CD4-positive, alpha-beta T cell treated with Interleukin-17A for 4 hours (primary cell): ENCODE measurements at regions not wholly inside any gene's neighbourhood (a gene's known extent, or its start where the extent isn't known, plus 50 kb on each side); places are given as distances from the start of the nearest gene placed in this dataset.

Experiments
- DNase-seq: peaks from one replicate; pipeline ENCODE4 v3.0.0-alpha.2; 2020; ENCODE audit warnings: mixed read lengths

DNA sequence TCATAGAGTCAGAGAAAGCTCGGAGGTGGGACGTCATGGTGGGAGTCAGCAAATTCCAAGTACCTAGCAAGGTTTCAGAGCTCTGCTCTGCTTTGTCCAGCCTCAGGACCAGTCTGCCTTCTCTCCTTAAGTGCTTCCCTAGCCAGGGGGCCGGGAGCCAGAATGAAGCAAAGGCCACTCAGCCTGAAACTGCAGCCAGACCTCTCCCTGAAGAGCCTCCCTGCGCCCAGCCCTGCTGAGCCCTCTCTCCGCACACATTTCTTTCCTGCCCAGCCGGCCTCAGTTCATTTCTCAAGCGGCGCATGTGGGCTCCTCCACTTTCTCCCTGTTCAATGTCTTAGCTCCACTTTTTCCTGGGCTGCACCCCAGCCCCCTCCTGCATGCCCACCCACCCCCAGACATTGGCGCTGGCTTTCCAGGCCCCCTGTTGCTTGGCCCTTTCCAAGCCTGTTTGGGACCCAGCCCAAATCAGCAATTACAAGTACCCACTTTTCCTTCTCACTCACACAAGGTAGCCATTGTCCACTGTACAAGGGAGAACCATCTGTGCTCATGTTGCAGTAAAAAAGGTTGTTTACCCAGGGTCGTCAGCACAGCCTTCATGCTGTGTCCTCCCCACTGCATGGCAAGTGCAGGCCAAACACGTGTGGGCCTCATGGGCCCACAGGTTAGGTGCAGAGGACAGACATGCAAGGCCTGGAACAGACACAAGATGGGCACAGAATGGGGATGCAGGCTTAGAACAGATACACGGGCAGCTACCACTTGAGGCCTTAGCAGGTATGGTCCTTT, 147.1 kb downstream of the MRPL14 start:
- no peak for DNase-seq

DNA sequence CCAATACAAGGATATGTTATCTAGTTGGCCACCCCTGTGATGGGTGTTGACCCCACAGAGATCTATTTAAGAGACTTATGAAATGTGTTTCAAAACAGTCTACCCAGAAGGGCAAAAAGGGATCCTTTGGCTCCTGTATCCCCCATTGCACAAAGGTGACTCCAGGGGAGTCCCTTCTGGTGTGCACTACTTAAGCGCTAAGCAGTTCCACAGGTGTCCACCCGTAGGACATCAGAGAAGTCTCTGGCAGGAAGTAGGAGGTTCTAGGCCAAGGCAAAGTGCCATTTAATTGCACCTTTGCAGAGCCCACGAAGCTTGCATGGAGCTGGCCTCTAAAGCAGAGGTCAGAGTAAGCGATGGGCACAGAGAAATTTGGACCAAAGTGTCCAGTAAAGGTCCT, 147.7 kb downstream of the MRPL14 start:
- no peak for DNase-seq

DNA sequence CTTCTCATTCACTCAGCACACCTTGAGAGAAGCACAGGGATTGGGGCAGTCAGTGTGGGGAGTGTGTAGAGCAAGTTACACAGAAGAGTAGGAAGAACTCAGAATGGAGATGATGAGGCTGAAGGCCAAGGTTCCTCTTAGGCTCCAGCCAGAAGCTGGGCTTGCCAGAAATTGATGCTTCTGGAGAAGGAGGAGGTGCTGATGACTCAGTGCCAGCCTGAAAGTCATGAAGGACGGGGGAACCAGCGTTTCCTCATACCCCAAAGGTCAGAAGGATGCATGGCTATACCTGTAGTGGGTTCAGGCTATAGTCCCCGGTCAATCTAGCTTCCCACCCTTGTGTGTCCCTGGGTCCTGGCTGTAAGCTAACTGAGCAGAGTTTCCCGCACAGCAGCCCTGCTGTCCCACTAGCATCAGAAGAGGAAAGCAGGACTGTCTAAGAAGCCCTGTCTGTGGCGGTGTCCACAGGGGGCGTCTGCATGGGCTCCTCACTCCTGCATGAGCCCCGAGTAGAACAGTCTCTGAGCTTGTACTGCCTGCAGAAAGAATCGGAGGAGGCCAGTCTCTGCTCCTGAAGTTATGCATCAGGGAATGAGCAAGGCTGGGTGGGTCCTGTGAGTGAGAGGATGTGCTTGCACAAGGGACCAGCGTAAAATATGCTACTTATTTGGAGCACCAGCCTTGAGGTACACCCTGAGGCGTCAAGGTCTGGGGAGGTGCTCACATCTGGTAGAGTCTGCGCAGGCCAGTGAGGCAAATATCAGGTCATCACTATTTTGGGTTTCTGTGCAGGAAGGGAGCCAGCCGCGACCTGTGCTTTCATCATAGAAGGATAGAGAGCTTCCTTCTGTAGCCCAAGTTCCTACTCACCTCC, 148.5 kb downstream of the MRPL14 start:
- DNase-seq, result no peak

DNA sequence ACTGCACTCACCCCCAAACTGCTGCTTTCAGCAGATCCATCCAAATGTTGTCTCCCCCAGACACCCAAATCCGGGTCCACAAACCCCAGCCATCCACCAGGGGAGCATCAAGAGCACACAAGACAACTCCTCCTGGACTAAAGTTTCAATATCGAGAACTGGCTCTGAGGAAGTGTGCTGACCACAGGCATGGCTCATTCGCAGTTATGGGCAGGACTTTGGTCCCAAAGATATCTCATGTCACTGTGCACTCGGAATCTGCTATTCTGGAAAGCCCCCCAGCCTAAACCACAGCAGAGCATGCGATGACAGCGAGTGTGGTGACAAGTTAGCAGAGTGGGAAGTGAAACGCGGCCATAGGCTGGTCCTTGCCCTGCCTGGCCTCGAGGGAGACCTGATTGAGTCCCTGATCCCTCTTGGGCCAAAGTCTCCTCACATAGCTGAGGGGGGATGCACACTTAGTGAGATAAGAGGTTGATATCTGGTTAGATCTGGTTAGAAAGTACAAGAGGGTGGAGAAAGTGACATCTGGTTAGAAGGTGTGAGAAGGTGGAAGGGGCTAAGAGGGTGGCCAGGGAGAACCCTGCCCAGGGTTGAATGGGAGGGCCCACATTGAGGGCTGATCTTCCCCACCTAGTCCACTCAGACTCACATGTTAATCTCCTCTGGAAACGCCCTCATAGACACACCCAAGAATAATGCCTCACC, 149.7 kb downstream of the MRPL14 start:
- no peak for DNase-seq

DNA sequence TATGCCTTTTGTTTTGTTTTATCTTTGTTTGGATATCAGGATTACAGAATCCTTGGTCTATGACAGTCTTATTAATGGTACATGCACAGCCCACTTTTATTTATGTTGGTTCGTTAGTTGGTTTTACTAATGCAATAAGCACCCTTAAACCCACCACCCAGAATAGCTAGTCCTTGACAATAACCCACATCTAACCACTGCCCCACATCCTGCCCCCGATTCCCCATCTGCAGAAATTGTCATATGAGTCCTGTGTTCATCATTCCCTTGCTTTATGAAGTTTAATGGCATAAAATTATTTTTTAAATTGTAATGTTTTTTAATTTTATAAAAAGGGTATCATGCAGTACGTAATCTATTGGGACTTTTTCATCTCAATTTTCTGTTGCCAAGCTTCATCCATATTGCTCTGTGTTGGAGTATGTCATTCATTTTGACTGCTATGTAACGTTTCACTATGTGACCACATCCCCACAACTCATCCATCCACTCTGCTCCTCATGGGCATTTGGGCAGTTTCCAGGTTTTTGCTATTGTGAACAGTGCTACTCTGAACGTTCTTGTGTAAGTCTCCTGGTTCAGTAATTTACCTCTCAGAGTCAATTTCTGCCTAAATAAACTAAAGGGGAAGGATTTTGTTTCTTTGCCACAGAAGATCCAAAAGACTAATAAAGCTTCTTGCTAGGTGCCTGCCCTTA, 150.4 kb downstream of the MRPL14 start:
- no peak for DNase-seq

DNA sequence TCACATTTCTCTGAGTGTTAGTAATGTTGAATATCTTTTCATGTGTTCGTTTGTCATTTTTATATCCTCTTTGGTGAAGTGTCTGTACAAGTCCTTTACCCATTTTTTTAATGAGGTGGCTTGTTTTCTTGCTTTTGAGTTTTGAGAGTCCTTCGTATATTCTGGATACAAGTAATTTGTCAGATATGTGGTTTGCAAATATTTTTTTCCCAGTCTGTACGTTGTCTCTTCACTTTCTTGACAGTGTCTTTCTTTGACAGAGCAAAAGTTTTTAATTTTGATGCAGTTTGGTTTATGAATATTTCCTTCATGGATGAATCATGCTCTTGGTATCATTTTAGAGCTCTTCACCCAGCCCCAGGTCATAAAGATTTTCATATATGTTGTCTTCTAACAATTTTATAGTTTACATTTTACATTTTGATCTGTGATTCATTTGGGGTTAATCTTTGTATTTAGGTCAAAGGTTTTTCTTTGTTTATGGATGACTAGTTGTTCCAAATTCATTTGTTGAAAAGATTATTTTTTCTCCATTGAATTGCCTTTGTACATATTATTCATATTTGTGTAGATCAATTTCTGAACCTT, 152.5 kb downstream of the MRPL14 start:
- no peak for DNase-seq

DNA sequence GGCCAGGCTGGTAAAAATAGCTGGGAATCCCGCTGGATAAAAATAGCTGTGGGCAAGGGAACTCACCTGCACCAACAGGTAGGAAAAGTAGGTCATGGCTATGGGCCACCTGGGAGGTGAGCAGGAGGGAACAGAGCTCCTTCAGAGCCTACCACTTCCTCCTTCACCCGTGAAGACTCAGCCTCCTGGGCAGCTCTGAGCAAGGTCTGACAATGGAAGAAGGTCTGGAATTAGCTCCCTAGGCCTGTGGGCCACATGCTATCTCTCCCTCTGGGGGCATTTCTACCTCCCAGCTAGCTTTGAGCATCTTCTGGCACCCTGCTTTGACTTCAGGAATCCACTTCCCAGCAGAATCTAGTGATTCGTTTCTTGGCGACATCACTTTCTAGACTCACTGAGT, 153.9 kb downstream of the MRPL14 start:
- DNase-seq, result no peak

DNA sequence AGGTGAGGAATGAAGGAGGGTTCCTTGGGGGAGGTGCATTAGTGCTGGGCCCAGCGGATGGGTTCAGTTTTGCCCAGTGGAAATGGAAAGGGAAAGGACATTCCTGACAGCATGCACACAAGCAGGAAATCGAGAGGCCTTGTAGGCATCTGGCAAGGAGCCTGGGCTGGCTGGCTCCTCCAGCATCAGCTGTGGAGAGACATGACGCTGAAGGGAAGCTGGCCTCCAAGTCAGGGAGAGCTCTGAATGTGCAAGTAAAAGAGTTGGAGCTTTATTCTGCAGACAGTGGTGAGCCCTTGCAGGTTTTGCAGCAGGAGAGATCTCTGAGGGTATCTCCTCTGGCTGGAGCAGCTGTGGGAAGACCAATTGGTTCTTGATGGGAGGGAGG, 154.3 kb downstream of the MRPL14 start:
- DNase-seq, result no peak

DNA sequence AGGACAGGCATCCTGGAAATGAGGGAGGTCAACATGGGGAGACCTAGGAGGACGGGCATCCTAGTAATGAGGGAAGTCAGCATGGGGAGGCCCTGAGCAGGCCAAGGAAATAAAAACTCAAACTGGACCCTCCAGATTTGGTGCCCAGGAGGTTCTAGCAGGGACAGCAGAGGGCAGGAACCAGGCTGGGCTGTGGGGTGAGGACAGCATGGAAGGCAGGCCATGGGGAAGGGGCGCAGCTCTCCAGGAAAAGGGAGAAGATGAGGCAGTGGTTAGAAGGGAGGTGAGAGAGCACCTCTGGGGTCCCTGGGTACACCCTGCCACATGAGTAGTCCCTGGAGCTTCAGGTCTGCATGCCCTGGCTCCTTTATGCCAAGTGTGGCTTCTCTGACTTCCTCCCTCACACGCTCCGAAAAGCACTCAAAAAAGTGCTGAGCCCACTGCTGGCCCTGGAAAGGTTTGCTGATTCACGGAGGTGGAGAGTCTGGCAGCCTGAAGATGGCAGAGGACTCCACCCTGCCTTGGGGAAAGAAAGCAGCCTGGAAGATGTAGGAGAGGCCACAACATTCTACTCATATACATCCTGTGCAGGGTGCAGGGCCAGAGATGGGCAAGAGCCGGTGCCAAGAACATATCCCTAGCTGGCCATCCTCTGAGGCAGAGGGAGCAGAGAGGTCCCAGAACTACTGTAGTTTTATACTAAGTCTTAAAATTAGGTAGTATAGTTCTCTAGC, 154.9 kb downstream of the MRPL14 start:
- no peak for DNase-seq

DNA sequence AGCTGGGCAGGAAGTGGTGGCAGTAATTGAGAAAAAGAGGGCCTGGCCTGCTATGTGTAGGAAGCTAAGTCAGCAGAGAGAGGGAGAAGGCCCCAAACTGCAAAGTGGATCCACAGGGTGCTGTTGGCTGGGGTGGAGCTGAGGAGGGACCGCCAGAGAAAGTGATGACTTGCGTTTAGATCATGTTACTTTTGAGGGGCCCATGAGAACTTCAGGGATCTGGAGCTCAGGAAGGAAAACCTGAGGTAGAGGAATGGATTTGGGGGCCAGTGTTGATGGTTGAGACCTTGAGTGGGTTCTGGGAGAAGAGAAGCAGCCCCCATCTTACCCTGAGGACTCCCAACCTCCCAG, 155.5 kb downstream of the MRPL14 start:
- DNase-seq, result no peak

DNA sequence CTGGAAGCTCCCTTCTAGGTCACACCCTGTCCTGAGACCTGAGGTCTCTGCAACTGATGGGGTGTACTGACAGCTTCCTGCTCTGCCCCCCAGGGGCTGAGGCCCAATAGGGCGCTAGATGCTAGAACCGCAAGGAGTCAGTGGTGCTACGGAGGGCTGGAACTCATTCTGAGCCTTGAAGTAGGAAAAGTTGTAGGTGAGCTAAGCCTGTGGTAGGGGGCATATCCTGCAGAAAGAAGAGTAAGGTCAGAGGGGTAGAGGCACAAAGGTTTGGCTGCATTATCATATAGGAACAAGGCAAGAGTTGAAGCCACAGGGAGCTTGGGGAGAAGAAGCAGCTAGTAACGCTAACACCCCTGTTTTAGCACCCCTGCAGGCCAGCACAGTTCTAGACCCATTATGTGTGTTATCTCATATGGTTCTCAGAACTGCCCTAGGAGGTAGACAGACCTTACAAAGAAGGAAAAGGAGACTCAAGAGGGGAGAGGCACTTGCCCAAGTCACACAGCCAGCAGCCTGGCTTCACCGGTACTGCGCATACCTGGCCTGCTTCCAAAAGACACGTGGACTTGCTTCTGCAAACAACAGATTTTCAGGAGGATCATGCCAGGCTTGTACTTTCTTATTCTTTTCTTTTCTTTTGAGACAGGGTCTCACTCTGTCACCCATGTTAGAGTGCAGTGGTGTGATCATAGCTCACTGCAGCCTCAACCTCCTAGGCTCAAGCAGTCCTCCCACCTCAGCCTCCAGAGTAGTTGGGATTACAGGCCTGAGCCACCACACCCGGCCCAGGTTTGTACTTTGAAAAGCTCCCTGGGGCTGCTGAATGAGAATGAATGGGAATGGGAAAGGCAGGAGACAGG, 156.1 kb downstream of the MRPL14 start:
- DNase-seq, result no peak

DNA sequence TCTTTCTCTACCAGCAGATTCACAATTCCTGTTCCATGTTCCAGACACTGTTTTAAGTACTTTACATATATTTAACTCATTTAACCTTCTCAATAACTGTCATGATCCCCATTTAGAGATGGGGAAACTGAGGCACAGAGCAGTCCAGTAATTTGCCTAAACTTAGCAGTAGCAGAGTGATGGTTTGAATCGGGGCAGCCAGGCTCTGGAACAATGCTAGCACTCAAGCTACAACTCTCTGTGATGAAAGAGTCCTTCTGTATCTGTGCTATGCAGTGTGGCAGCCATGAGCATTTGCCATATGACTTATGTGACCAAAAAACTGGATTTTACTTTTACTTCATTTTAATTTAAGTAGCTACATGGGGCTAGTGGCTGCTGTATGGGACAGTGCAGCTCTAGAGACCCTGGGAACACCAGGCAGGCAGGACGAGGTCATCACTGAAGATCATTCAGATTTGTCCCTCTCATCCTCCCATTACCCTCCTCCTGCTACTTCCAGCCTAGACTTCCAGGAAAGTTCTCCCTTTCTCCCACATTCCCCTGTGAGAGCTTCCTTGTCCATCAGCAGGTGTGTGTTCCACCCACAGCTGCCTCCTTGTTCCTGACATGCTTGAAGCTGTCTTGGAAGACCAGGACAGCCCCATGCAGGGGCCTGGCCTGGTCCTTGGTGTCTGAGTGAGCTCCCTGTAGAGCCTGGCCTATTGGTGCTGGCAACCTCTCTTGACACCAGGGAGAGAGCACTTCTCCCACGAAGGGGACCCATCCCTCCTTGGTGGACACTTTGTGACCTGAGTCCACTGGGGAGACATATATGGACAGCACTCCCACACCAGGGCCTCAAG, 157.0 kb downstream of the MRPL14 start:
- no peak for DNase-seq

DNA sequence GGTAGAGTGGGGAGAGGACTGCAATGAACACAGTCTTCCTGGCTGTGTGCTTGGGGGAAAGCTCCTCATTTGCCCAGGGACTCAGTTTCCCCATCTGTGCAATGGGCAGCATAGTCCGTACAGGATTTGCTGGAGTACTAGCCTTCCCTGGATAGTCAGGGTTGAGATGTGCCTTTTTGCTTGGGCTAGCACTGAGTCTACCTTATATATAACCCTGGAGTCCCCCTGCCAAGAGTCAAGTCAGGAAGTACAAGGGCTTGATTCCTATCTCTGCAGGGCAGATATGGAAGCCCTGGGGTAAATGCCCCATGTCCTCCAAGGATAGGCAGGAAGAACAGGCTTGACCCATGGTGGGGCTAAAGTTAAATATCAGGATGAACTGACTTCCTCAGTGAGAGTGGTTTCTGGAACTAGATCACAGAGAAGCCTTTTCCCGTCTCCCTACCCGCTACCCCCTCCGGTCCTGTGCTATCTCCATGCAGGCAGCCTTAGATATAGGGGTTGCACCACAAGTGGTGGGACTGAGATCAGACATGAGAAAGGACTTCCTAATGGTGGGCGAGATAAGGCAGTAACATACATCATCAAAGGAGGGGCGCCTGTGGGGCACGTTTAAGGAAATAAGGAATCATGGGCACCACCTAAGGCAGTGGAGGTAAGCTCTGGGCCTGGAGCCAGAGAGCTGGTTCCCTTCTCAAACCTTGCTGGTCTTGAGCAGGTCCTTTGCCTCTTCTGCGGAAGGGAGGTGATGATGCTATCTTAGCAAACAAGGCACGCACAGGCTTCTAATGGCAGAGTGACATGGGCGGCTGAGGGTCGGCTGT, 157.9 kb downstream of the MRPL14 start:
- DNase-seq, result no peak

DNA sequence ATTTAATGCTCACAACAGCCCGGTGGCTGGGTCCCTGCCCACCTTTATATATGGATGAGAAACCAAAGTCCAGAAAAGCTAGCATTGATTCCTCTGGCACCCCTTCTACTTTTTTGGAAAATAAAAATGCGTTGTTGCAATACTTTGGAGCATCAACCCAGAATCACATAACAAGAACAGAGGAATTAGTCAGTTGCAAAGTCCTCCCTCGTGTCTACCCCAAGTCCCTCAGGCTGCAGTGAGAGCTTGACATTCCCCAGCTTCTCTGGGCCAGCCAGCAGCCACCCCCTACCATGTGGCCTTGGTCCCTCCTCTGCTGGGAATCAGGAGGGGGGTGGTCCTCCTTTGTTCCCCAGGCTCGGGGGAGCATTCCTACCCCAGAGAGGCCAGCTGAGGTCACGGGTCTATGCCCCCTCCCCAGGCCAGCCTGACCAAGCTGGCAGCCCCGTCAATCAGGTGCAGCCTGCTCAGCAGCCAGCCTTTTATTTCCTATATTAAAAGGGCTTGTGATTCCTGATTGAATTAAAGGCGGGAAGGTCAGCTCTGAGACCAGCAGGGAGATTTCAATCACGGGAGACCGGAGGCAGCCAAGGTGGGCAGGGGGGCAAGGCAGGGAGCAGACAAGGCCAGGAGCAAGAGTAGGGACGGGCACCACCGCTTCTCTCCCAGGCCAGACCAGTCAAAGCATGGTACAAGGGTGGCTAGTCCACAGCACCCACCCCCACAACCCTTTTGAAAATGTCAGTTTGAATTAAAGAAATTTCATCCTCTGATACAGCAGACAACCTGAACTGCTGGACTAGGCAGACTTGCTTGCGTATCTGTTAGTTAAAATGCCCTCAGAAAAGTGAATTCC, 158.9 kb downstream of the MRPL14 start:
- DNase-seq, result no peak

DNA sequence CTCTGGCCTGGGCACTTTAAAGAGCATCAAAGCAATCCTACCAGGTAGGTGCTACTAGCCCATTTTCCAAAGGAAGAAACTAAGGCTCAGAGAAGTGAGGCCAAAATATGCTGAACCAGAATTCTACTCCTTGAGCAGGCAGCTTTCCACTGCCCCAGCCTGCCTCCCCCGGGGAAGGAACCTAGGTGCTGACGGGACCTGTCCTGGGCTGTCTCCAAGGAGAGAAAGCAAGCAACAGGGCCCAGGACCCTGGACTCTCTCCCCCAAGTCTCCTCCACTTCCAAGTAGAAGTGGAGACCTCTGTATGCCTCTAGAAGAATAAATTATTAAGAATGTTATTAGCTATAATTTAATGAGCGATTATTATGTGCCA, 159.5 kb downstream of the MRPL14 start:
- no peak for DNase-seq

DNA sequence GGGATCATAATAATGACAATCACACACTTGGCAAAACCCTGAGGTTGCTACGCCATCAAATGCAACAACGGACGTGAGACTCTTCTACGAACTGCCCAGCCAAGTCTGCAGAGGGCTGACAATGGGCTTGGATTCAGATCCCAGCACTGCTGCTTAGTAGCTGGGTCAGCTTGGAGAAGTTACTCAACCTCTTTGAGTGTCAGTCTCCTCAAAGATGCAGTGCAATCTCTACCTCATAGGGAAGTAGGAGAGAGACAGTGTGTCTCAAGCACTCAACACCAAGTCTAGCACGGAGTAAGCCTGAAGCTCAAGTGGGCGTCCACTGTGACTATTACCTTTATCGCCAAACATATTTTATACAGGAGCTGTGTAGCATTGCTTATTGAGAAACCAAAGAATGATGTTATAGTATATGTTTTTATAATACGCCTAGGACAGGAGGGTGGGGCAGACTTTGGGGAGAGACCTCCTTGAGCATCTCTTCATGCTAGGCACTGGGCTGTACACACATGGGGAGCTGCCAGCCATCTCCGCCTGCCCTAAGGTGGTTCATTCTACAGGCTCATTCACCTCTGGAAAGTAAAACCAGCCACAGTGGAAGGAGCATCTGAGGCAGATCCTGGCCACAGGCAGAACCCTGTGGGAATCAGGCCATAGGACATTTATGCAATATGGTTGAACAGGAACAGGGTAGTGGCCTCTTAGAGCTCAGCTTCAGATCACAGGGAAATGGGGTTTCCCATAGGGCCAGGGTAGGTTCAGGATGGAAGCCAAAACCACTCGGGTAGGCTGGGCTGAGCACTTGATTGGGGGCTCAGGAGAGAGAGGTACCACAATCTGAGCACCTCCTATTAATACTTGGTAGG, 160.2 kb downstream of the MRPL14 start:
- no peak for DNase-seq

DNA sequence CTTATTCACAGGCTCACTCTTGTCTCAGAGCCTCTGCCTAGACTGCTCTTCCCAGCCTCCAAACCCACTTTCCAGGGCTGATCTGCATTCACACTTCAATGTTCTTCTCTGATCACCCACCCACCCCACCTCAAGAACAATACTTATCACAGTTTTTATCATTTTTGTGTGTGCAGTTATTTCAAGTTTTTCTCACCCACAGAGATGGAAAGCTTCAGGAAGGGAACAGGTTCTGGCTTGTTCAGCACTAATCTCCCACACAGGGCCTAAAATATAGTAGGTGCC, 160.9 kb downstream of the MRPL14 start:
- DNase-seq, result no peak
